ENCODE measurements at regions not wholly inside any gene's neighbourhood (a gene's known extent, or its start where the extent isn't known, plus 50 kb on each side); places are given as distances from the start of the nearest gene placed in this dataset.
"Not testable (repeated sequence)": the region's sequence is repeated elsewhere in the genome, so short reads cannot be mapped to it uniquely, and the experiment has no call there.

DNA sequence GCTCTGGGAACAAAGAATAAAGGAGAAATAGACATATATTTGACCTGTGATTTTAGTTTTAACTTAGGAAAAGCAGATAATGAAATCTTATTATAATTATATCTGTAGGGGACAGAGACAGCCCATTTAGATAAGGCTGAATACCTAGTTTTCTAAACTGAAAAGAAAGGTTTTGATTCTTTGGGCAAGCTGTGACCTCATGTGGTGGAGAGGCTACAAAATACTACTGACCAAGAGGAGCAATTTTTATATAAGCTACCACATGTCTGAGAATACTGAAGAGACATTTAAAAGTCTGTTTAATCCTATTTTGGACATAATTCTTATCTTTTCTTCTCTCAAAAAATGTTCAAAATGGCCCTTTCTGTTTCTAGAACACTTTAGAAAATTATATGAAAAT is 271.0 kb downstream of the MTERF1 start:
- Histone ChIP-seq H3K9me3 (no peaks in the 10 kb centered on the region), H3K36me3 (replicated peaks in 1 of 2; ENCODE audit: insufficient read depth in 1 of 2, low read depth in 2 of 2) (no peaks in the 10 kb centered on the region), H3K4me1 (no peaks in the 10 kb centered on the region), H3K27me3 (no peaks in the 10 kb centered on the region), H3K27ac (no peak overlapping the region), H3K4me3 (no peak overlapping the region)
- TF ChIP-seq, protein P1, sequence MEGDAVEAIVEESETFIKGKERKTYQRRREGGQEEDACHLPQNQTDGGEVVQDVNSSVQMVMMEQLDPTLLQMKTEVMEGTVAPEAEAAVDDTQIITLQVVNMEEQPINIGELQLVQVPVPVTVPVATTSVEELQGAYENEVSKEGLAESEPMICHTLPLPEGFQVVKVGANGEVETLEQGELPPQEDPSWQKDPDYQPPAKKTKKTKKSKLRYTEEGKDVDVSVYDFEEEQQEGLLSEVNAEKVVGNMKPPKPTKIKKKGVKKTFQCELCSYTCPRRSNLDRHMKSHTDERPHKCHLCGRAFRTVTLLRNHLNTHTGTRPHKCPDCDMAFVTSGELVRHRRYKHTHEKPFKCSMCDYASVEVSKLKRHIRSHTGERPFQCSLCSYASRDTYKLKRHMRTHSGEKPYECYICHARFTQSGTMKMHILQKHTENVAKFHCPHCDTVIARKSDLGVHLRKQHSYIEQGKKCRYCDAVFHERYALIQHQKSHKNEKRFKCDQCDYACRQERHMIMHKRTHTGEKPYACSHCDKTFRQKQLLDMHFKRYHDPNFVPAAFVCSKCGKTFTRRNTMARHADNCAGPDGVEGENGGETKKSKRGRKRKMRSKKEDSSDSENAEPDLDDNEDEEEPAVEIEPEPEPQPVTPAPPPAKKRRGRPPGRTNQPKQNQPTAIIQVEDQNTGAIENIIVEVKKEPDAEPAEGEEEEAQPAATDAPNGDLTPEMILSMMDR (IDR thresholded peaks at IDR 0.05), result no peak
- no peak for TF ChIP-seq POLR2A (IDR thresholded peaks at IDR 0.05)
- DNase-seq (no peak), ATAC-seq (no peak)
- intact Hi-C loops (cut with DNase I), result no loop called here

DNA sequence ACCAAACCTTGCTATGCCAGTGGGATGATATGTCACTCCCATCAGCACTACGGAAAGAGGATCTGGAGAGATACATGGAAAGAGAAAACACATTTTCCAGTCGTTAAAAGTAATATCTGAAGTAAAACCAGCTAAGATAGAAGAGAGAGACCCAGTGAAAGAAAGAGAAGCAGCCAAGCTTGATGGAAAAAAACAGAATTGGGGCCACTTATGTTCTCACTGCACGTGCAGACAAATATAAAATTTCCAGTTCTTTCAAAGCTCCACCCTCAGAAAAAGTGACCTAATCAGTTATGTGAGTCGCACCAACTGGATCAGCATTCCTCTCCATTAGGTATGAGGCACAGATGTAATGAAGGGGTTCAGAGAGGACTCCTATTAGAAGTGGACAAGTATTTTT is 266.1 kb downstream of the MTERF1 start:
- H3K36me3 ChIP-seq (replicated peaks in 1 of 2; ENCODE audit: insufficient read depth in 1 of 2, low read depth in 2 of 2), result no peaks in the 10 kb centered on the region
- intact Hi-C loops (cut with DNase I), result no loop called here
- DNase-seq, result no peak
- no peaks in the 10 kb centered on the region for H3K9me3 ChIP-seq
- no peaks in the 10 kb centered on the region for H3K27me3 ChIP-seq
- H3K4me1 ChIP-seq, result no peaks in the 10 kb centered on the region
- H3K4me3 ChIP-seq, result no peak overlapping the region
- TF ChIP-seq, protein P1 (IDR thresholded peaks at IDR 0.05), result no peak
- TF ChIP-seq POLR2A (IDR thresholded peaks at IDR 0.05), result no peak
- WGBS, 2 donors, result 67 to 82% methylated on average over 4 of the region's 4 CpGs
- no peak for ATAC-seq
- H3K27ac ChIP-seq, result no peak overlapping the region

DNA sequence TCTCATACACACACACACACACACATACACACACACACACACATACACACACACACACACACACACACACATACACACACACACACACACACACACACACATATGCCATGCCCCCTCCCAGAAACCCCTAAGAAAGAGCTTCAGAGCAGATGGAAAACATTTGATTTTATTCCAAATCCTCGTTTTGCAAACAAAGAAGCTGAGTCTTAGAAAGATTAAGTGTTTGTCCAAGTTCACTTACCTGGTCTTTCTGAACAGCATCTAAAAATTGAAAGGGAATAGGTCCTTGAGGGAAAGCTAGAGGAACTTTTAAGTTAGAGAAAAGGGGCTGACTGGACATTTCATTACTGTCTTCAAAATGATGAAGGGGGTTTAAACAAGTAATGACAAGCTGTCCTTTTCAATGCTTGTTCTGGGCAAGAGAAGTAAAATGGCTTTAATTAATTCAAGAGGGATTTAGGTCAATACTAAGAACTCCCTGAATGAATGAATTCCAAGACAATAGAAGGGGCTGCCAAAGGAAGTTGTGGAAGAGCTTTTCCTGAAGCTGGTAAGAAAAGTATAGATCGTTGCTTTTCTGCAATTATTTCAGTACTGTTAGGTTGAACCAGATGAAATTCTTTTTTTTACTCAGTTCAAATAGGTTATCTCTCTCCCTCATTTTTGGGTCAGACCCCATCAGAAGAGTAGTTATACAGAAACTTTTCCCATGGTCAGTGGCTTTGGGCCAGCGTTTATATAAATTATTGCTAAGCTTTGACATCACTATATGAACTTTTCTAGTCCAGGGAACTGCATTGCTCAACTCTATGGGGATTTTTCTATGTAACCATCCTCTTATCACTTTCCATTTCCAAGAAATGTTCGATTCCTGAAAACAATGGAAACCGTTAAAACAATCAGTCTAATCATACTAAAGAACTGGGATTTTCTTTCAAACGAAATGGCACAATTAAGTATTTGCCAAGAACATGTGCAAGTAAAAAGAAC is 261.4 kb downstream of the MTERF1 start:
- Histone ChIP-seq H3K27ac (no peak overlapping the region), H3K9me3 (no peaks in the 10 kb centered on the region), H3K4me3 (no peak overlapping the region), H3K4me1 (no peaks in the 10 kb centered on the region), H3K36me3 (replicated peaks in 1 of 2; ENCODE audit: insufficient read depth in 1 of 2, low read depth in 2 of 2) (no peaks in the 10 kb centered on the region), H3K27me3 (no peaks in the 10 kb centered on the region)
- TF ChIP-seq, protein P1 (IDR thresholded peaks at IDR 0.05), result no peak
- no peak for TF ChIP-seq POLR2A (IDR thresholded peaks at IDR 0.05)
- intact Hi-C loops (cut with DNase I), result no loop called here
- 36 to 48% methylated on average over 6 of the region's 6 CpGs for WGBS, 2 donors
- no peak for ATAC-seq
- DNase-seq, result no peak

DNA sequence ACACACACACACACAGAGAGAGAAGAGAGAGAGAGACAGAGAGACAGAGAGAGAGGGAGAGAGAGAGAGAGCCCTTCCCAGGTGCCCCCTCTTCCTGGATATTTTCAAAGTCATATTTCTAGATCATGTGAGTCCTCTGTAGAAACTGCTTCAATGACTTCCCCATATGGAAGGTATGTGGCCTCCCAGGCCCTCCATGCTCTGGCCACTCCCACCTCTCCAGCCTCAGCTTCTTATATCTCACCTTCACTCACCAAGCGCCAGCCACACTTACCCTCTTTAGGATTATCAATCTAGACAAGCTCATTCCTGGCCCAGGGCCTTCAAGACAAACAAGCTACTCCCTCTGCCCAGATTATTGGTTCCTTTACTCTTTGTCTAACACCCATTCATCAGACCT is 259.7 kb downstream of the MTERF1 start:
- TF ChIP-seq, protein P1 (IDR thresholded peaks at IDR 0.05), result no peak
- no peak for TF ChIP-seq POLR2A (IDR thresholded peaks at IDR 0.05)
- no peaks in the 10 kb centered on the region for H3K9me3 ChIP-seq
- DNase-seq (no peak), ATAC-seq (no peak)
- no peaks in the 10 kb centered on the region for H3K27me3 ChIP-seq
- no peaks in the 10 kb centered on the region for H3K4me1 ChIP-seq
- H3K4me3 ChIP-seq, result no peak overlapping the region
- intact Hi-C loops (cut with DNase I), result no loop called here
- 58 to 60% methylated on average over 1 of the region's 1 CpG for WGBS, 2 donors
- H3K36me3 ChIP-seq (replicated peaks in 1 of 2; ENCODE audit: insufficient read depth in 1 of 2, low read depth in 2 of 2), result no peaks in the 10 kb centered on the region
- H3K27ac ChIP-seq, result no peak overlapping the region

DNA sequence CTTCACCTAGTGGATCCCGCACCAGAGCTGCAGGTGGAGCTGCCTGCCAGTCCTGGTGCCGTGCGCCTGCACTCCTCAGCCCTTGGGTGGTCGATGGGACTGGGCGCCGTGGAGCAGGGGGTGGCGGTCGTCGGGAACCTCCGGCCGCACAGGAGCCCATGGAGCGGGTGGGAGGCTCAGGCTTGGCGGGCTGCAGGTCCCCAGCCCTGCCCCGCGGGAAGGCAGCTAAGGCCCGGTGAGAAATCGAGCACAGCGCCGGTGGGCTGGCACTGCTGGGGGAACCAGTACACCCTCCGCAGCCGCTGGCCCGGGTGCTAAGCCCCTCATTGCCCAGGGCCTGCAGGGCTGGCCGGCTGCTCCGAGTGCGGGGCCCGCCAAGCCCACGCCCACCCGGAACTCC is 253.2 kb downstream of the MTERF1 start:
- 91 to 97% methylated on average over 11 to 28 of the region's 28 CpGs for WGBS, 2 donors
- DNase-seq; ATAC-seq; H3K27me3 ChIP-seq; H3K4me1 ChIP-seq; intact Hi-C loops (cut with DNase I); H3K36me3 ChIP-seq (replicated peaks in 1 of 2; ENCODE audit: insufficient read depth in 1 of 2, low read depth in 2 of 2); H3K9me3 ChIP-seq; H3K27ac ChIP-seq; H3K4me3 ChIP-seq: not testable (repeated sequence)
